ENCODE measurements at regions not wholly inside any gene's neighbourhood (a gene's known extent, or its start where the extent isn't known, plus 50 kb on each side); places are given as distances from the start of the nearest gene placed in this dataset.

- H3F3A ChIP-seq (ENCODE audit: insufficient read depth, low read length, poor library complexity, severe bottlenecking), result no peaks in the 10 kb centered on the region
- no peak overlapping the region for H3K4me2 ChIP-seq (ENCODE audit: low read length)
- no peak overlapping the region for H2AFZ ChIP-seq (ENCODE audit: low read depth, low read length)
- no peak overlapping the region for H3K27ac ChIP-seq (ENCODE audit: low read length)
- H4K20me1 ChIP-seq (ENCODE audit: insufficient read depth), result no peaks in the 10 kb centered on the region
- H3K36me3 ChIP-seq (ENCODE audit: insufficient read depth, low read length), result no peaks in the 10 kb centered on the region
- no peaks in the 10 kb centered on the region for H3K27me3 ChIP-seq (ENCODE audit: insufficient read depth, low read depth, low read length)
- H3K9me3 ChIP-seq (ENCODE audit: low read length), result no peaks in the 10 kb centered on the region
- no peaks in the 10 kb centered on the region for H3K9me2 ChIP-seq (ENCODE audit: insufficient read depth, low read length)
- no peaks in the 10 kb centered on the region for H3K79me2 ChIP-seq (replicated peaks; ENCODE audit: insufficient read depth, low read length)
- no peak overlapping the region for H3K4me3 ChIP-seq (ENCODE audit: low read length)
- no peak overlapping the region for H3K9ac ChIP-seq (ENCODE audit: low read length)
- TF ChIP-seq MXI1 (conservative IDR thresholded peaks at IDR 0.05; ENCODE audit: poor library complexity, severe bottlenecking) (no peak), POLR2AphosphoS5 (IDR thresholded peaks at IDR 0.05) (no peak), CTCF (IDR thresholded peaks at IDR 0.05; ENCODE audit: poor library complexity, severe bottlenecking) (no peak), SMC3 (conservative IDR thresholded peaks at IDR 0.05; ENCODE audit: poor library complexity) (no peak), RAD21 (conservative IDR thresholded peaks at IDR 0.05) (no peak), TAF1 (IDR thresholded peaks at IDR 0.05; ENCODE audit: low read depth) (no peak), EP300 (conservative IDR thresholded peaks at IDR 0.05; ENCODE audit: poor library complexity, severe bottlenecking) (no peak), EZH2 (IDR thresholded peaks at IDR 0.05; ENCODE audit: borderline replicate concordance, insufficient read depth, low read length, poor library complexity, severe bottlenecking) (no peak), REST (IDR thresholded peaks at IDR 0.05; ENCODE audit: borderline replicate concordance) (no peak)
Observed at GRCh38 chr5:8060235-8060952, 191.4 kb downstream of the MTRR start.

- Histone ChIP-seq H3F3A (ENCODE audit: insufficient read depth, low read length, poor library complexity, severe bottlenecking) (no peaks in the 10 kb centered on the region), H3K27ac (ENCODE audit: low read length) (no peak overlapping the region), H3K9ac (ENCODE audit: low read length) (no peak overlapping the region), H3K9me2 (ENCODE audit: insufficient read depth, low read length) (no peaks in the 10 kb centered on the region), H3K9me3 (ENCODE audit: low read length) (no peaks in the 10 kb centered on the region), H3K27me3 (ENCODE audit: insufficient read depth, low read depth, low read length) (no peaks in the 10 kb centered on the region), H3K4me3 (ENCODE audit: low read length) (no peak overlapping the region), H3K79me2 (replicated peaks; ENCODE audit: insufficient read depth, low read length) (no peaks in the 10 kb centered on the region), H4K20me1 (ENCODE audit: insufficient read depth) (no peaks in the 10 kb centered on the region), H3K36me3 (ENCODE audit: insufficient read depth, low read length) (no peaks in the 10 kb centered on the region), H2AFZ (ENCODE audit: low read depth, low read length) (no peak overlapping the region), H3K4me2 (ENCODE audit: low read length) (no peak overlapping the region)
- TF ChIP-seq REST (IDR thresholded peaks at IDR 0.05; ENCODE audit: borderline replicate concordance), result no peak
- TF ChIP-seq POLR2AphosphoS5 (IDR thresholded peaks at IDR 0.05), result no peak
- no peak for TF ChIP-seq SMC3 (conservative IDR thresholded peaks at IDR 0.05; ENCODE audit: poor library complexity)
- TF ChIP-seq EP300 (conservative IDR thresholded peaks at IDR 0.05; ENCODE audit: poor library complexity, severe bottlenecking), result no peak
Observed at GRCh38 chr5:8060953-8061429, 192.0 kb downstream of the MTRR start.

Data from neural cell (in vitro differentiated cells).